Esophagus squamous epithelium (tissue), 5 donors: ENCODE measurements at regions not wholly inside any gene's neighbourhood (a gene's known extent, or its start where the extent isn't known, plus 50 kb on each side); places are given as distances from the start of the nearest gene placed in this dataset.

Experiments
- DNase-seq: peaks from one replicate; lab custom pipeline; 2025; lab: John Stamatoyannopoulos, UW
- H3K27ac ChIP-seq, 4 donors: fragments of 200-600 bp; sonication (generic); one replicate each; pipeline ENCODE4 v1.5.1; 2016 to 2019; ENCODE audit warnings: mild to moderate bottlenecking in 1 of 4
- H3K27me3 ChIP-seq, 4 donors: fragments of 200-600 bp; sonication (generic); 1 replicate in 3 of 4; 2 replicates in 1 of 4; pipeline versions ENCODE4 v1.5.1 to v1.6.0; 2017 to 2021; ENCODE audit warnings: antibody characterized with exemption in 1 of 4
- H3K36me3 ChIP-seq, 3 donors: fragments of 200-600 bp; sonication (generic); one replicate each; pipeline ENCODE4 v1.5.1; 2016 to 2019
- H3K4me1 ChIP-seq, 3 donors: fragments of 200-600 bp; sonication (generic); one replicate each; pipeline ENCODE4 v1.5.1; 2017 to 2019
- H3K4me3 ChIP-seq, 4 donors: fragments of 200-600 bp; sonication (generic); 1 replicate in 3 of 4; 2 replicates in 1 of 4; pipeline ENCODE4 v1.5.1; 2016 to 2019; ENCODE audit warnings: mild to moderate bottlenecking in 2 of 4, moderate library complexity in 1 of 4
- H3K9me3 ChIP-seq, 3 donors: fragments of 200-600 bp; sonication (generic); one replicate each; pipeline ENCODE4 v1.5.1; 2016 to 2019
- POLR2A ChIP-seq, 4 donors: fragments of 450-650 bp; IDR thresholded peaks; one replicate each; pipeline ENCODE4 v1.6.1; 2017; ENCODE audit warnings: antibody characterized with exemption in 4 of 4, mild to moderate bottlenecking in 4 of 4, moderate library complexity in 3 of 4
- WGBS, 2 donors: methylation state at CpG; one replicate each; pipeline ENCODE4 v1.1.5; 2018; 5-methylcytosine and 5-hydroxymethylcytosine counted together
- intact Hi-C: fragments of 100-400 bp; cut with DNase I; formaldehyde crosslinking; loops from one replicate; pipeline ENCODE4 v1.15.0; 2022
- TF ChIP-seq, protein P1 (sequence below), 6 experiments: fragments of 450-650 bp in 4 of 6; fragments of 200-600 bp in 2 of 6; sonication (generic) in 2 of 6; IDR thresholded peaks; one replicate each; pipeline ENCODE4 v1.5.1; 2016 to 2019; ENCODE audit warnings: antibody characterized with exemption in 6 of 6, mild to moderate bottlenecking in 4 of 6, moderate library complexity in 4 of 6
- donor health status: DM: yes; HTN: yes; CAD: no.

GRCh38 chr2:138356178-138356577 is 145.4 kb upstream of the SPOPL start:
- WGBS, 2 donors: 17 to 21% methylated on average over 4 of the region's 4 CpGs
- no peak for DNase-seq
- intact Hi-C loops: no loop called here
- H3K9me3 ChIP-seq: no peaks in the 10 kb centered on the region
- H3K36me3 ChIP-seq: no peaks in the 10 kb centered on the region
- no peak overlapping the region for H3K4me3 ChIP-seq
- no peak overlapping the region for H3K27ac ChIP-seq
- TF ChIP-seq, protein P1, sequence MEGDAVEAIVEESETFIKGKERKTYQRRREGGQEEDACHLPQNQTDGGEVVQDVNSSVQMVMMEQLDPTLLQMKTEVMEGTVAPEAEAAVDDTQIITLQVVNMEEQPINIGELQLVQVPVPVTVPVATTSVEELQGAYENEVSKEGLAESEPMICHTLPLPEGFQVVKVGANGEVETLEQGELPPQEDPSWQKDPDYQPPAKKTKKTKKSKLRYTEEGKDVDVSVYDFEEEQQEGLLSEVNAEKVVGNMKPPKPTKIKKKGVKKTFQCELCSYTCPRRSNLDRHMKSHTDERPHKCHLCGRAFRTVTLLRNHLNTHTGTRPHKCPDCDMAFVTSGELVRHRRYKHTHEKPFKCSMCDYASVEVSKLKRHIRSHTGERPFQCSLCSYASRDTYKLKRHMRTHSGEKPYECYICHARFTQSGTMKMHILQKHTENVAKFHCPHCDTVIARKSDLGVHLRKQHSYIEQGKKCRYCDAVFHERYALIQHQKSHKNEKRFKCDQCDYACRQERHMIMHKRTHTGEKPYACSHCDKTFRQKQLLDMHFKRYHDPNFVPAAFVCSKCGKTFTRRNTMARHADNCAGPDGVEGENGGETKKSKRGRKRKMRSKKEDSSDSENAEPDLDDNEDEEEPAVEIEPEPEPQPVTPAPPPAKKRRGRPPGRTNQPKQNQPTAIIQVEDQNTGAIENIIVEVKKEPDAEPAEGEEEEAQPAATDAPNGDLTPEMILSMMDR (IDR thresholded peaks at IDR 0.05): no peak
- no peak for TF ChIP-seq POLR2A (IDR thresholded peaks at IDR 0.05)
- H3K4me1 ChIP-seq: peaks cover 0 to 3% (median 0%) of the 10 kb centered on the region in 3 donors
- no peaks in the 10 kb centered on the region for H3K27me3 ChIP-seq

DNA sequence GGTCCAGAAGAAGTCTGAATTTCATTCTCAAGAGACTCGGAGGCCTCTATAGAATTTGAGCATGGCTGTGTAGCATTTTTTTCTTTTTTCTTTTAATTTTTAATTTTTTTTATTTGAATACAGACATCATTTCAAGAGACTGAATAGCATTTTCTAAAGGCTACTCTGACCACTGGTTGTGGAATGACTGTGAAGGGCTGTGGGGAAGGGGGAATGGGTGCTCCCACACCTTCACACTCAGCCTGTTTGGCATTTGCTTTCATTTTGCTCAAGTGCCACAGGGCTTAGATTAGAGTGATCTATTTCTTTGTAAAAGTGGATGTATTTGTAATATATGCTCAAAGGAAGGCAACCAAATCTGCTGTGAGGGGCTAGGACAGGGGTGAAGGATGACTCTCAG is 142.0 kb upstream of the SPOPL start:
- no peak for DNase-seq
- WGBS, 2 donors: 84 to 96% methylated on average over 1 of the region's 1 CpG
- TF ChIP-seq, protein P1 (IDR thresholded peaks at IDR 0.05): no peak
- TF ChIP-seq POLR2A (IDR thresholded peaks at IDR 0.05): no peak
- Histone ChIP-seq H3K36me3 (no peaks in the 10 kb centered on the region), H3K4me3 (no peak overlapping the region), H3K4me1 (peaks cover 0 to 3% (median 0%) of the 10 kb centered on the region in 3 donors), H3K9me3 (no peaks in the 10 kb centered on the region), H3K27me3 (no peaks in the 10 kb centered on the region), H3K27ac (no peak overlapping the region)
- intact Hi-C loops: no loop called here

DNA sequence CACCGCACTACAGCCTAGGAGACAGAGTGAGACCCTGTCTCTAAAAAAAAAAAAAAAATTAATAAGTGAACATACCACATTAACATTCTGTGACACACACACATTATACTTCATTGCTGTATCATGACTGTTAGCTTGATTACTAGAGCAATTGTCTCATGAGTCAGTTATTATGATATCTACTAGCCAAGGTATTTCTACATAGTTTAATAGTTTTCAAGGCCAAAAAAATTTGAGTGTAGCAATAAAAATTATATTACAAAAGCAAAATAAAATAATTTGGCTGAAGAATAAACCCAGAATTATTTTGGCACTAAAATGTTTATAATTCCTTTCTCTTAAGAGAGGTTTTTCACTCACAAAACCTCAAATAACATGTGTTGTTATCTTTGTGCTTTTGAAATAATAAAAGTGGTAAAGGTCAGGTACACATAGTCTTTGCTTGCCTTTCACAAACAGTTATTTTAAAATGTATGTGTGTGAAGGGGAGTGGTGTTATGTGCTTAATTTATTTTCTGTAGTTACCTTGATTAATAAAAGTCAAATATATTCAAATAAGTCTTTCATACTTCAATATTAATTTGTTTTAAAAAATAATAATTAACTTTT is 136.9 kb upstream of the SPOPL start:
- no peaks in the 10 kb centered on the region for H3K36me3 ChIP-seq
- no peak overlapping the region for H3K4me3 ChIP-seq
- WGBS, 2 donors: 92 to 100% methylated on average over 1 of the region's 1 CpG
- no peaks in the 10 kb centered on the region for H3K9me3 ChIP-seq
- no peak for TF ChIP-seq POLR2A (IDR thresholded peaks at IDR 0.05)
- TF ChIP-seq, protein P1 (IDR thresholded peaks at IDR 0.05): no peak
- intact Hi-C loops: no loop called here
- peak overlapping the region in 1 of 4 donors; percentile 33 for H3K27ac ChIP-seq
- DNase-seq: no peak
- H3K27me3 ChIP-seq: no peaks in the 10 kb centered on the region
- H3K4me1 ChIP-seq: no peaks in the 10 kb centered on the region

GRCh38 chr2:138365581-138365980 is 136.0 kb upstream of the SPOPL start:
- no peak for DNase-seq
- 50 to 59% methylated on average over 3 of the region's 3 CpGs for WGBS, 2 donors
- intact Hi-C loops: no loop called here

GRCh38 chr2:138369856-138370255 is 131.7 kb upstream of the SPOPL start:
- TF ChIP-seq, protein P1 (IDR thresholded peaks at IDR 0.05): no peak
- TF ChIP-seq POLR2A (IDR thresholded peaks at IDR 0.05): no peak
- Histone ChIP-seq H3K27me3 (no peaks in the 10 kb centered on the region), H3K36me3 (no peaks in the 10 kb centered on the region), H3K4me3 (no peak overlapping the region), H3K4me1 (no peaks in the 10 kb centered on the region), H3K27ac (no peak overlapping the region), H3K9me3 (no peaks in the 10 kb centered on the region)
- intact Hi-C loops: no loop called here
- no peak for DNase-seq

More at GRCh38 chr2:138365581-138365980, 136.0 kb upstream of the SPOPL start:
- Histone ChIP-seq H3K27ac (no peak overlapping the region), H3K36me3 (no peaks in the 10 kb centered on the region), H3K9me3 (no peaks in the 10 kb centered on the region), H3K4me1 (no peaks in the 10 kb centered on the region), H3K27me3 (no peaks in the 10 kb centered on the region), H3K4me3 (no peak overlapping the region)
- TF ChIP-seq, protein P1 (IDR thresholded peaks at IDR 0.05): no peak
- TF ChIP-seq POLR2A (IDR thresholded peaks at IDR 0.05): no peak
